NCI-H2227 (cell line): ENCODE measurements at regions not wholly inside any gene's neighbourhood (a gene's known extent, or its start where the extent isn't known, plus 50 kb on each side); places are given as distances from the start of the nearest gene placed in this dataset.

Experiments
- DNase-seq: peaks from one replicate; lab custom pipeline; 2025; ENCODE audit not compliant: unreplicated experiment; lab: John Stamatoyannopoulos, UW

DNA sequence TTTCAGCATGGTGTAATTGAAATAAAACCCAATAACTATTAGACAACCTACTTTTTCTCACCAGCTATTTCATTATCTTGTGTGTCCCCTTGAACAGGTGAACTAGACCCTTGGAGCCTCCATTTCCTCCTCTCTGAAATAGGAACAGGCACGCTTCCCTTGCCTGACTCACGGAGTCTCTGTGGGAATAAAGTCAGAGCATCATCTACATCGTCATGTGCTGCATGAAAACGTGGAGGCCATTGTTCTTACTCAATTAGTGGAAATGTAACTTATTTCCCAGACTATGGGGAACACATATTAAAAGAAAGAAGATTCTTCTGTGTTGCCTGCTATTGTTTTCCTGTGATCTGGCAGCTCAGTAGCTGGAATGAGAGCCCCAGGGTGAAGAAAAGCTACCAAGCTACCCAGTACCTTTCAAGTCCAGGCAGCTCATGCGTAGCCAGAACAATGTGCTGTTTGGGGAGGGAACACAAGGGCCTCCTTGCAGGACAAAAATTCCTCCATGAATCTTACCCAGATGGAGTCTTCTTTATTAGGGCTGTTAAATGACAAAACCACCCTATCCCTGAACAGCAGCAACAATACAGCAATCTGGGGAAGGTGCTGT lies 59.8 kb downstream of the SOX11 start:
- no peak for DNase-seq

DNA sequence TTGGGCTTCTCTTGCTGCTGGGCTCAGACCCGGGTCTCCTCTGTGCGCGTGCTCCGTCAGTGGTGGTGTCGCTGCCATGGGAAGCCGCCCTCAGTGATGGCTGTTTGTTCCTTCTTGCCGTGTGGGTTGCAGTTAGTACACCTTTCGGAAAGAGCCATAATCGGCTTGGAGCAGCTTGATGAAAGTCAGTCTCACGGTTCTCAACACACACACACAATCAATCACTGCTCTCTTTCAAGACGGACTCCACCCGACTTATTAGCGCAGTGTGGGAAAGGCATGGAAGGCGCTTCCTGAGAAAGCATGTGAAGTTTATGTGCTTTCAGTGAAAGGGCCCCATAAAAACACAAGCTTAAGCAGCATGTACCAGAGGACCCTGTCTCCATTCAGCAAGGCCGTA lies 64.1 kb downstream of the SOX11 start:
- DNase-seq = no peak

DNA sequence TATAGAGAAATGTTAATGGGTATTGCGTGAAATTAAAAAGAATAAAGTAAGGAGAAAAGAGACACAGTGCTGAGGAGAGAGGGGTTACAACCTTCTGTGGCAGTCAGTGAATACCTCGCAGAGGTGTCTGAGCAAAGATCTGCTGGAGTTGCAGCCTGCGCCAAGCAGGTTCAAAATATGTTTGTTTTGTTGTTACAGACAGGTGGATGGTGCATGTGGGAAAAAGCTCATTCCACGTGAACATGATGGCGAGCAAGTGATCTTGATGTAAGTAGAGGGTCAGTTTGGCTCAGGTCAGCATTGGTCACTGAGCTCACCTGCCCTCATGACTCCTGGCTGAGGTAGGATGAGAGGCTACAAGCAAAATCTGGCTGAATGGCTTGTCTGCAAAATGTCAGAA lies 66.2 kb downstream of the SOX11 start:
- DNase-seq = no peak

DNA sequence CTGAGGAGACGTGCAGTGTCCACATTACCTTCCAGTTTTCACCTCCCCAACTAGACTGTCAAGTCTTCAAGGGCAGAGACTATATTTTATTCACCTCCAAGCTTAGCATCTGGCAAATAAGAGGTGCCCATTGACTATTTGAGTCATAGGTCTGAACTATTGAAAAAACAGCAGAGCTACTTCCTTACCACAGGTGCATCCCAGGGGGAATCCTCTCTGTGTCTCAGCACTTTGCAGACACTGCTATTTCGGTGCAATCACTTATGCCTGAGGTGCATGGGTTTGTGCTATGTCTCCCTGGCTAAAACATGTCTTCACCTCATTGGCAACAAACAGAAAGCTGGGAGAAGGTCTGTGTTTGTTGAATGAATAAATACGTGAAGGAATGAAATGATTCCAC lies 67.8 kb downstream of the SOX11 start:
- DNase-seq = no peak

DNA sequence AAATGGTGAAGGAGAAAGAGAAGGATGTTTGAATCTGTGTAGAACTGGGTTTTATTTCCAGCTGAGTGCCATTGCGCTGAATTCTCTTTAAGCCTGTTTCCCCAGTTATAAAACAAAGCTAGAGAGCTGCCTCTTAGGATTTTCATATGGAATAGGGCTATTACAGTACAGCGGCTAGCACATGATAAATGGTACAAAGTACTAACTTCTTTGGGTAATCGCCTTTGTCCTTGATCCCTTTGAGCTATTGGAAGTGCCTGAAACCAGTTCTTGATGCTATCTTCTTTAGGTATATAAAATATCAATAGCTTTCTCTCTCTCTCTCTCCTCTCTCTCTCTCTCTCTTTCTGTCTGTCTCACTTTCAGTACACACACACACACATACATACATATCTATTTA lies 71.3 kb downstream of the SOX11 start:
- no peak for DNase-seq

DNA sequence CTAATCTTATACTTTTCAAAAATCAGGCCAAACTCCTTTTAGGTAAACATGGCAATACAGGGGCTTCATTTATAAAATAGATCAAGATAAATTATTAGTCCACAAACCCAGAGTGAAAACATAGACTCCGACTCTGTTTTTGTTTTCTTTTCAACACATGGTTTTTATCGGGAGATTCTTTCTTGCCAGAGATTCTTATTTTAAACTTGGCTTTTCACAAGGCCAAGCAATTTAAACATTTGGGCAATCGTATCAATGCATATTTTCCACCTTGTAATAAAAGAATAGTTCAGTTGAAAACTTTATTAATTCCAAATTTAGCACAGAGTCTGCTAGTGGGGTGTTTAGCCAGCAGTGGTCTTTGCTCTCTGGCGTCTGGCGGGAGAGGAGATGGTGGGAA lies 71.9 kb downstream of the SOX11 start:
- DNase-seq = no peak

DNA sequence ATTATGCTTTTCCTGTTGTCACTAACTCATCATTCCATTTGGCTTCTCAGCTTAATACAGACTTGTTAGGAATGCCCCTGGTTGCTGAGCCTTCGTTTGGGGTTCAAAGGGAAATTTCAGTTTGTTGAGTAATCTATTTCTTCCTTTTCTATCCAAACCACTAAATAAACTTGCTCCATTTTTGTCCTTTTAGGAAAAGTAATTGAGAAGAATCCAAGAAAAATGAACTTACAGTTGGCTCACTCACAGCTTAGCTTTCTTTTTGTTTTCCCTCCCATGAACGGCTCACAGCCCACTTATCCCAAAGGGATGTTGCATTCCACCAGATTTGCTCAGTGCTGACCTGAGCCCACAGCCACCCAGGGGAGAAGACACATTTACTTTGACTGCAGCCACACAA lies 73.9 kb downstream of the SOX11 start:
- DNase-seq = no peak

DNA sequence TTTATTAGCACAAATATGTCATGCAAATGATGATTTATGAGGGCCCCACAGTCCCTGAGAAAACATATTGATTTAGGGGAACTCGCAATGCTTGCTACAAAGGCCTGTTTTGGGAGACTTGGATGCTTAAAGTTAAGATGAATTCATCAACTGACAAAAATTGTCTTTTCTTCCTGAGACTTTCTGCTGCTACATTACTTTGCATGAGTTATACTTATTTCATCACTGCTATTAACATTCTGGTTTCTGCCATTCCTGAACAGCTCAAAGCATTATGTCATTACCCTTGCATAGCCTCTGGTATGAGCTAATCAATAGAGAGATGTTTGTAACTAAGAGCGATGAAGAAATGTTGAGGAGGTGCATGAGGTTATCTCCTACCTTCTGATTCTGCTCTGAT lies 74.4 kb downstream of the SOX11 start:
- no peak for DNase-seq

DNA sequence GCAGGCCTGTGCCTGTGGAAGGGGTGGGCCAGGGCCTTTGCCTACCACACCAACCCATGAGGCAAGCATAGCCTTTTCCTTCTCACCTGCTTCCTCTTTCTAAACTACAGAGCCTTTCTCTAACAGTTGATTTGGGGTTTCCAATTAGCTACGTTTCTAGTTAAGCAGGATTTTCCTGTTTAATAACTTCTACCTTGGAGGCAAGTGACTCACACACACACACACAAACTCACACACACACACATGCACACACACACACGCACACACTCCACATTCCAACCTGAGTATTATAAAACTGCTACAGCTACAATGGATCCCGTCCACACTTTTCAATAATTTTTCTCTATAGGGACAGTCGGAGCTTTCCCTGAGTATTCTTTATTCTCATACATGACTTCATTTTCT lies 84.9 kb downstream of the SOX11 start:
- no peak for DNase-seq

DNA sequence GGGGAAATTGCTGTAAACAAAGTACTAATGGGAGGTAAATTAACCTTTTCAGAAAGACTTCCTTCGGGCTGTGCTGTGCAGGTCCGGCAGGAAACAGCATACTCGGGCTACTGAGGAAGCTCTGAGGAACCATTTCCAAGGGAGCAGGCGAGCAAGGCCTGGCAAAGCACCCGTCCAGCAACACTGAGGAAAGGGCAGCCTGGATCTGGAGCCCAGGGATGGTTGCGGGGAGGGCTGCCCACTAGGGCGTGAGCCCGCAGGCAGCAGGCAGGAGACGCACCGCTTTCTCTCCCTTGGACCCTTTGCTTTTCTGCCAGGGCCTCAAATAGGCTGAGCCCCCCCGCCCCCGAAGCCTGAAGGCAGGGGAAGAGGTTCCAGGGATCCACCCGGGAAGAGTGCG lies 89.5 kb downstream of the SOX11 start:
- no peak for DNase-seq

DNA sequence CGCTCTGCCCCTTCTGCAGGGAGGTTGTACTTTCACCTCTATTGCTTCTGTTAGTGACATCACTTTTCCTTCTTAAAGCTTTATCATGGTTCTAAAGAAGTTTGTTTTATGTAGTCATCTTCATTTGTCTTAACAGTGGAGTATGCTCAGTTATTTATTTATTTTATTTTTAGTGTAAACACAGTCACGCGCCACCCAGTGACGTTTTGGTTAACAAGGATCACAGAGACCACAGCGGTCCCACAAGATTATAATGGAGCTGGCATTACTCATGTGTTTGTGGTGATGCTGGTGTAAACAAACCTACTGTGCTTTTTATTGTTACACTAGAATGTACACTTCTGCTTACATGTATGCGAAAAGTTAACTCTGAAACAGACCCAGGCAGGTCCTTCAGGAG lies 89.9 kb downstream of the SOX11 start:
- DNase-seq = no peak

DNA sequence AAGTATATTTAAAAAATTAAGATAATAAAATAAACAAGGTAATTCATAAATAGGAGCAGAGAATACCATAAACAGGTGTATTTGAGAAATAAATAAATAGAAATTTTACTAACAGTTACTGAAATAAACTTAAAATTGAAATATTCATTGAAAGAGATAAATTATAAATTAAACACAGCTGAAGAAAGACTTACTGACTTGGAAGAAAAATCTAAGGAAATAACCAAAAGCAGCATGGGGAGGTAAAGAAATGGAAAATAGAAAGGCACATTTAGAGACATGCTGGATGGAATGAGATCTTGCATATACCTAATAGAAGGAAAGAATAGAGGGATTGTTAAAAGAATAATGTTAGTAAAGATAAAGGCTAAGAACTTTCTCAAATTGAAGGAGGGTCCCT lies 96.3 kb downstream of the SOX11 start:
- no peak for DNase-seq

DNA sequence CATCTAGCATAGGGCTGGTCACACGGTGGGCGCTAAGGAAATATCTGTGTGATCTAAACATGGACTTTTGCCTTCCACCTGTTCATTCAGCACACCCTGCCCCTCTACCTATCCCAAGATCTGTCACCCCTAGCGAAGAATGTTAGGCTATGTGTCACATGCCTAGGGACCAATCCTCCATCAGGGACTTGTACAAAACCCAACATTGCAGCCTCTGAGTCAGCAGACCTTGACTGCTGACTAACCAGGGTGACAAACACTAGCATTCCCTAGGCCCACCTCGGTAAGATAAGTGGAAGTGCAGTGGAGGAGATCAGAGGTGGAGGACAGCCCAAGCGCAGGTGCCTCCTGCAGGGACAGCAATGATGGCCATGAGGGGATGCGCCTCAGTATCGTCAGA lies 99.2 kb downstream of the SOX11 start:
- no peak for DNase-seq

DNA sequence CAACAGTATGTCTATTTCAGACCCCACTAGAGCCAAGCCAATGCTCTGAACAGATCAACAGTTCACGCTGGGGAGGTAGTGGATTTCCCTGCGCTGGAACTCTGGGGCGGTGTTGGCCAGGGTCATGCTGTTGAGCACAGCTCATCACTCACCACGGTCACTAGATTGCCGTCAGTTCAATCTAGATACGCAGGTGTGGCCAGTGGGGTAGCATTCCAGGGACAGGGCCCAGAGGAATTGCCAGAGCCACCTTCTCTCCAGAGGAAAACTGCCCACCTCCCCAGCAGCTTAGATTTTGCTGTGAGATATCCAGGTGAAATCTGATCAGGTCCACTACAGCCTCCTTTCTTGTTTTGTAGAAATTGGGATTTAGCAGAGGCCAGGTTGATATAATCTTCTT lies 101.8 kb downstream of the SOX11 start:
- no peak for DNase-seq

DNA sequence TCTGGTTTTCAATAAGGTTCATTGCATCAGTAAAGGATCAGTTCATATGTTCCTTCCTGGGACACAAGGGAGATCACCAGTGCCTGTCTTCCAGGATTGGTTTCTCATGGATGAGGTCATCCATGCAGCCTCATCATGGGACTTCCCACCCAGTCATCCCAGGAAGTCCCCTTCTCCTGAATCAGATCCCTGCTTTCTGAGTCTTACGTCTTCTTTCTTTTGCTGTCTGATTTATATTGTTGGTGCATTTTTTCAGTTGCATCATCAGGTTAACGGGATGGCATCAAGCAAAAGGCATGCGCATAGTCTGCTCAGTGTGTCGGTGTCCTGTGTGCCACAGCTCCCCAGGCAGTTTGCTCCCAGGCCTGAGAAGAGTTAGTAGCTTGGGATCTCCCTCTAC lies 105.9 kb downstream of the SOX11 start:
- DNase-seq = no peak

DNA sequence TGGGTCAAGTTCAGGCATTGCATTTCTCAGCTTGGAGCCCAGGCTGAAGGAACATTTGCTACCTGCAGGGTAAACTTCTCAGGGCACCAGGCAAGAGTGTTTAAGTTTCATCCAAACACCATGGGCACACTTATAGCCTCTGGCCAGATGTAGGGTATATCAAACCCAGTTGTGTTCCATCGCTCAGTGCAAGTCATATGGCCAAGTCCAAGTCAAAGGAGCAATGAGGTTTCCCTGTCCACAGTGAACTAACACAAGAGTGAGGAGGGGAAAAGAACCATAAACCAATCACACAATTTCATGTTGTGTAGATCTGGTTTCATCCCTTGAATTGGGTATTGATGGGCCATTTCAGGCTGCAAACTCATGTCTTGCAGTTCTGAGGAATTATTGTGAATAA lies 107.2 kb downstream of the SOX11 start:
- DNase-seq = no peak

DNA sequence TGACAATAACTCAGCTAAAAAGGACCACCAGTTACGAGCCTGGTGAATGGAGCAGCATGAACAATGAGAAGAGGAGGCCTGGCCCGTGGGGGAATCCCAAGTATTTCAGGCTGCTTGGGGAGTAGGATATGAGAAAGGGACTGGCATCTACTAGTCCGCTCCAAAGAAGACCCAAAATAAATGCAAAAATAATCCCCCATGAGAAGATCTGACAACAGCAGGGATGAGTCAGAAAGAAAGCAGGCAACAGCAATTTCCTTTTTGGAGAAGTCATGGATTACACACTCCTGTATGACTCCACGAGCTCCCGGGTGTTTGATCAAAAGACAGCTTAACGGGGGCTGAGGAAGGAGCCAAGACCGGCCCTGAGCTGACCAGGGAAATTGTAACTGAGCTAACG lies 111.4 kb downstream of the SOX11 start:
- DNase-seq = no peak

DNA sequence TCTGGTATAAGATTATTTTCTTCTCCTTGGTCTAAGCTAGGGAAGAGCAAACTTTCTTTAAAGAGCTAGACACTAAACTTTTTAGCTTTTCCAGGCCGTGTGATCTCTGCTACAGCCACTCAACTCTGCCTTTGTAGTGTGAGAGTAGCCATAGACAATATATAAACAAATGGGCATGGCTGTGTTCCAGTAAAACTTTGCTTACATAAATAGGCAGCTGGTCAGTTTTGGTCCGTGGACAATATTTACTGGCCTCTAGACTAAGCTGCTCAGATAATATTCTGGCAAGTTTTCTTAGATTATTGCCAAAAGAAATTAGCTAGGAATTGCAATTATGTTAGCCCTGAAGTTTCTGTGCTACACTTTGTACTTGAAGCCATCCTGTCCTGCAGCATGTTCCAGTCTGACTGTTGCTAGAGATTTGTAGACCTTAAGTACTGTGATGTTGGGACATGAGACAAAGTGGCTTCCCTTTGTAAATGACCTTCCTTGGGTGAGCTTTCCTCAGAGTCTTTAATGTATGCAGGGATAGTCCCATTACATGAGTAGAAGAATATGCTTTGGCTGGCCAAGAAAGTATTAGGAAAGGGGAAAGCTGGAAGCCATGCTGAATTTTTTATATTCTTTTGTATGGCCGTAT lies 126.9 kb downstream of the SOX11 start:
- DNase-seq = no peak

DNA sequence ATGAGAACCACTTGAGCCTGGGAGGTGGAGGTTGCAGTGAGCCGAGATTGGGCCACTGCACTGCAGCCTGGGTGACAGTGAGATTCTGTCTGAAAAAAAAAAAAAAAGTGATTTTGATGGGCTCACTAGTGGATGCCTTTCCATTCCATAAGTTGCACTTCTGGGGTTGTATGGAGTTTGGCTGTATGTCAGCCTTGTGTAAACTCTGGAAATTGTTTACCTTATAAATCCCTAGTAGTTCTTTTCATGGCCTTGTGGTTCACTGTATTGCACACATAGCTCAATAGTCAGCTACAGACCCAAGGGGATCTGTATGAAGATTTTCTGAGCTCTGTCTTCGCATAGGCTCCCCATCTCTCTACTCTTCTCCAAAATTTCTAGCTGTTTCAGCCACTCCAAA lies 131.9 kb downstream of the SOX11 start:
- no peak for DNase-seq

DNA sequence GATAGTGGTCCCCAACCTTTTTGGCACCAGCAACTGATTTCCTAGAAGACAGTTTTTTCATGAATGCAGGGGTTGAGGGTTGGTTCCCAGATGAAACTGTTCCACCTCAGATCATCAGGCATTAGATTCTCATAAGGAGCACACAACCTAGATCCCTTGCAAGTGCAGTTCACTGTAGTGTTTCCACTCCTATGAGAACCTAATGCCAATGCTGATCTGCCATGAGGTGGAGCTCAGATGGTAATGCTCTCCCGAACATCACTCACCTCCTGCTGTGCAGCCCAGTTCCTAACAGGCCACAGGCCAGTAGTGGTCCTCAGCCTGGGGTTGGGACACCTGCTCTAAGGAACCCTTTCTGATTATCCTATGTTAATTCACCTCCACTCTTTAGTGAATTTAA lies 133.5 kb downstream of the SOX11 start:
- no peak for DNase-seq

DNA sequence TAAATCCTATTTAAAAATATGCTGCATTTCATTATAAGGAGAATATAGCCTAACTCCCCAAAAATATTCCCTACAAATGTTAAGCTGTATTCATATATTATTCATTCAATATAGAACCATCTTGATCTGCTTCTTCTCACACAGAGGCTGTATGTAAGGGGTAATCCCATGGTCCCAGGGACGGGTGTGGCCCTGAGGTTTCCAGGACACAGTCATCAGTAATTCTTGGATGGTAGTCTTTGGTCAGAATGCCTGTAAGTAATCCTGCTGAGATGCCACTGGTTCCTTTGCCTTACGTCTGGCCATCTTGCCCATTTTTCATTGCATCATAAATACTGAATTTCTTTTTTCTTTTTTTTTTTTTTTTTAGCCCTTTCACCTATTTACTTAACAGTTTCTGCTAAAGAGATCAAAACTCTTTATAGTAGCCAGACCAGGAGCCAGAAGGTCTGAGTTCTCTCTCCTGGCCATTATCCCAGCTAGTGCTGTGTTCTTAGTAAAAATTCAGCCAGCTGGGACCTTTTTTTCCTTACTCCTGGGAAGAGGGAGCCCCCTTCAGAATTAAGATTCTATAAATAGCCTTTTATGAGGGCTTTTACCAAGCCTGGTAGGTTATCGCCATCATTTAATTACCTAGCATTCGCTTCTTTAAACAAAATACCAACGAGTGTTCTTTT lies 134.9 kb downstream of the SOX11 start:
- no peak for DNase-seq

DNA sequence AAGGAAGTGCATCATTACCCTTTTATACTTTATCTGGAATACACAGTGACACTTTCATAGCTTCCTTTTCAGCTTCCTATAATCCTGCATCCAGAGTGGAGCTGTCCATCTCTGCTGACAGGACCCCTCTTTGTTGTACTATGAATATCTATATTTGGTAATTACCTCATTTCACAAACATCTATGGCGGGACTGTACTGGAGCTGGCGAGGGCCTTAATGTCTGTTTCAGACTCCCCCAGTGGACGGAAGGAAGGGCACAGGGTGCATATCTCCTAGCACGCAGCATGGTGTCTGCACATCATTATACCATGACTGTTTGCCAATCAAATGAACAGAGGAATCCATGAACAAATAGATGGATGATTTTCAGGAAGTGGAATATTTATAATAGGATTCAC lies 142.3 kb downstream of the SOX11 start:
- no peak for DNase-seq

DNA sequence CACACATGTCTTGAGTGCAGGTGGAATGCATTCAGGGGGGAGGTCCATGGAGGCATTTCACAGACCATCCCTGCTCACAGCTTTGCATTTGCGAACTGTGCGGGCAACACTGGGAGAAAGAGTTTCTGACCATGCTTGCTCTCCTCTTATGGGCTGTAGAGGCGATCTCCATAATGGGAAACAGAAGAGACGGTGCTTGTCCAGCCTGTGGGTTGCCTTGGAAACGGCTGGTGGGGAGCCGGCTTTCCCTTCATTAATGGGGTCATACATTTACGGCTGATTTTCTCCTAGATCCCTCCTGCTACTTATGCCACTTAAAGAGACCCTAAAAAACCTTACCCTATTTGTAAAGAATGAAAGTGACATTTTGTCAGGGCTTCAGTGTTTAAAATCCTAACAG lies 147.4 kb downstream of the SOX11 start:
- DNase-seq = peak; percentile 89
